Stimulated activated effector memory CD8-positive, alpha-beta T cell treated with anti-CD3 and anti-CD28 coated beads, Interleukin-12 subunit alpha, Interleukin-12 subunit beta, amount 100 ng/mL, for 72 hours (primary cell): ENCODE measurements at regions not wholly inside any gene's neighbourhood (a gene's known extent, or its start where the extent isn't known, plus 50 kb on each side); places are given as distances from the start of the nearest gene placed in this dataset.
"Not testable (repeated sequence)": the region's sequence is repeated elsewhere in the genome, so short reads cannot be mapped to it uniquely, and the experiment has no call there.

Experiments
- ATAC-seq: fragments of 150-1000 bp; cut with Tn5 transposase; 2 replicates; pipeline ENCODE4 v1.10.0; 2021
- DNase-seq, 2 donors: peaks; one replicate each; pipeline ENCODE4 v3.0.0; 2021 to 2022; ENCODE audit warnings: low spot score in 2 of 2
- H3K27ac Mint-ChIP-seq: one replicate; pipeline ENCODE4 v1.8.0; 2022; ENCODE audit warnings: mild to moderate bottlenecking, mixed read lengths
- H3K36me3 Mint-ChIP-seq: one replicate; pipeline ENCODE4 v1.8.0; 2022; ENCODE audit warnings: mild to moderate bottlenecking, mixed read lengths
- H3K4me1 Mint-ChIP-seq: one replicate; pipeline ENCODE4 v1.8.0; 2022; ENCODE audit warnings: mixed read lengths
- H3K4me3 Mint-ChIP-seq: one replicate; pipeline ENCODE4 v1.8.0; 2022; ENCODE audit warnings: mild to moderate bottlenecking, mixed read lengths
- H3K9me3 Mint-ChIP-seq: one replicate; pipeline ENCODE4 v1.8.0; 2022; ENCODE audit warnings: mixed read lengths

DNA sequence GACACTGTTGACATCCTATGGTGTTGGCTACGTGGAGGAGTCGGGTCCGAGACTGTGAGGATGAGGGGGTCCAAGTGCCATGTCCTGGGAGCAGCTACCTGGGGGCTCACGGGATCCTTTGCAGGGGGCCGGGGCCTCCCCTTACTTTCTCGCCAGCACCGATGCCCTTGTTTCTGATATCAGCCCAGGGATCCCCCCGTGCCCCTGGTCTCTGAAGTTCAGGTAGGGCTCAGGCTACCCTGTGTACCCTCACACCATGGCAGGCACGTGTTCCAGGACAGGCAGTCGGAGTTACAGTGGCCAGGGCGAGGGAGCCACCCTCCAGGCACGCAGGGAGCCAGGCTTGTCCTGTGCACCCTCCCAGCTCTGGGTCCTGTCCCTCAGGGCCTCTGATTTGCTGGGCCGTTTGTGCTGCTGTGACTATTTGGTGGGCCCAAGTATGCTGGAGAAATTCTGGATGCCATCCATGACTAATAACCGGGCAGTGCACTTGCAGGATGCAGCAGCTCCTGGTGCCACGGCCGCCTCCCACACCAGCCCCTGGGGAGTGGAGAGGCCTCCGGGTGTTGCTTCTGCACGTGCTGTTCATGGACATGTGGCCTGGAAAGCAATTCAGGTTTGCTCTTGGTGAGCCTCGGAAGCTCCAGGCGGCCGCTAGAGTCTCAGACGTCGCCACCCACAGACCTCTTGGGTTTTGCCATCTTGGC lies 93.1 kb upstream of the SFSWAP start:
- Mint-ChIP-seq H3K4me1 (no peaks in the 10 kb centered on the region), H3K4me3 (no peak overlapping the region), H3K36me3 (no peaks in the 10 kb centered on the region), H3K9me3 (no peaks in the 10 kb centered on the region), H3K27ac (no peak overlapping the region)
- DNase-seq: no peak
- ATAC-seq: no peak

DNA sequence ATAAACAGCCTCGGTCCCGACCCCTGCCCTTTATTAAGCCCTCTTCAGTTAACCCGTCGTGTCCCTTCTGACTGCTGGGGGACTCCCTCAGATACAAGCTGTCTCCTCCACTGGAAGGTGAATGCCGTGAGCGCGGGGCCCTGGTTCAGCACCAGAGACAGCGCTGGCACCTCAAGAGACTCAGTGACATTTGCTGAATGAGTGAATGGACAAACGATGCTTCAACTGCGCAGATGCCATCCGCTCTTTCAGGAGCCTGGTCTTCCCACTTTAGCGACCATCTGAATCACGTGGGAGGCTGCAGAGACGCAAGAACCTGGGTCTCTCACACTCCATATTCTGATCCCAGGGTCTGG lies 92.6 kb upstream of the SFSWAP start:
- Mint-ChIP-seq H3K9me3 (no peaks in the 10 kb centered on the region), H3K27ac (no peak overlapping the region), H3K4me3 (no peak overlapping the region), H3K36me3 (no peaks in the 10 kb centered on the region), H3K4me1 (no peaks in the 10 kb centered on the region)
- ATAC-seq (no peak), DNase-seq (no peak)

DNA sequence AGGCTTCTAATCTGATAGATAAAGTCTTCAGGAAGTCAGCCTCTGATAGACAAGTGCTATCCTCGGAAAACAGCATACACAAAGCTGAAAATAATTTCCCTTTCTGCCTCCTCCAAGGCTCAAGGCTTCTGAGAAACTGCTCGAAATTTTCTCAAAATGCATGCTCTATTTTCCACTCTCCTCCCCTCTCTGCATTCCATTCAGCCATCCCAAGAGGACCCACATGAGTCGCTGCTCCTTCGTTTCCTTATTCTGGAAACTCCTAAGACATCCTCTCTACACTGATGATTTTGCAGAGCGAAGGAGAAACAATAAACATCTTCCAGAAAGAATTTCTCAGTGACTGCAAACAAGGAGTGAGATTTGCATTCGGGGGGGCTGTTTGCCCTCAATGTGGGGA lies 92.2 kb upstream of the SFSWAP start:
- H3K27ac Mint-ChIP-seq: no peak overlapping the region
- DNase-seq (no peak), ATAC-seq (no peak)
- no peaks in the 10 kb centered on the region for H3K9me3 Mint-ChIP-seq
- no peaks in the 10 kb centered on the region for H3K36me3 Mint-ChIP-seq
- no peaks in the 10 kb centered on the region for H3K4me1 Mint-ChIP-seq
- H3K4me3 Mint-ChIP-seq: no peak overlapping the region

DNA sequence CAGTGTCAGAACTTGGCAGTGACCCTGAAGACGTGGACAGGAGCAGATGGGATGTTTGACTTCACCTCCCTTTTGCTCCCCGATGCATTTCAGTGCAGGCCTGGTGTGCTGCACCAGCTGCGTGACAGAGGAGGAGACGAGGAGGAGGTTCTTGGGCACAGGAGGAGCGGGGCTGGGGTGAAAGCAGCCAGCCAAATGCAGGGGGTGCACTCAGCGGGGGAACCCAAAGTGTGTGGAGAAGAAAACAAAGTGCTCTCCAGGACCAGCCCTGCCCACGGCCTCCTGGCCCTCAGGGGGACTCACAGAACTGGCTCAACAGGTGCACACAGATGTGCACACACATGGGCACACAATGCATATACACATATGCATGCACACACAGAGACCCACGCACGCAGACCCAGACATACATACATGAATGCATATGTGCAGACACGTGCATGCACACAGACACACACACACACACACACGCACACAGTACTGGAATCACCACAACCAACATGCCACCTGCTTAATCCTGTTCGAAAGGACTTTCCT lies 91.7 kb upstream of the SFSWAP start:
- Mint-ChIP-seq H3K4me1 (no peaks in the 10 kb centered on the region), H3K4me3 (no peak overlapping the region), H3K27ac (no peak overlapping the region), H3K36me3 (no peaks in the 10 kb centered on the region), H3K9me3 (no peaks in the 10 kb centered on the region)
- DNase-seq (no peak), ATAC-seq (no peak)

DNA sequence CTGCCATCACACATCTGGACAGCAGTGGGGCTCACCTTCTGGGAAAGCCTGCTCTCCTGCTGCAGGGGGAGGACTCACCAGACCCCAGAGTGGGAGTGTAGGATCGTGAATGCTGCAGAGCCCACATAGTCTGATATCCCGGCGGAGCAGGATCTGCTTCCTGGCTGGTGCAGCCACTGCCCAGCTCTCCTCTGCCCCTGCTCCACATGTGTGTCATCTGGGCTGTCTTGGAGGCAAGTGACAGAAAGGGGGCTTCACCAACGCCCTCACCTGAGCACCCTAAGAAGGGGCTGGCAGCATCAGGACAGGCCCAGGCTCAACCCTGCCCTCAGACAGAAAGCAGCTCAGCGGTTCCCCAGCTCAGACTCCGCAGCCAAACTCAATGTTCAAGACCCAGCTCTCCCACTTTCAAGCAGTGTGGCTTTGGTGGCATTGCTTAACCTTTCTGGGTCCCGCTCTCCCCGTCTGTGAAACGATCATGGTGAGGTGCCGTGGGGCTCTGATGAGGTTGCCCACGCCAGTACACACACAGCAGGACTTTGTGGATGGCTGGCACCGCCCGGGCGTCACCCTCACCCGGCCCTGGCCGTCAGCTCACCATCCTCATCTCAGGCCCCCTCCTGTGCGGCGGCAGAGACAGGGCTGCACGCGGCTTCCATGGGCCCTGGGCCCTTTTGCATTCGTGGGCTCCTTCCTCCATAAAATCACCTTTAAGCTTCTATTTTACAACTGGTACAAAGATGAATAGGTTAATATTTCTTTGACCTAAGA lies 91.0 kb upstream of the SFSWAP start:
- H3K9me3 Mint-ChIP-seq: no peaks in the 10 kb centered on the region
- ATAC-seq (no peak), DNase-seq (no peak)
- H3K4me1 Mint-ChIP-seq: no peaks in the 10 kb centered on the region
- H3K4me3 Mint-ChIP-seq: no peak overlapping the region
- no peak overlapping the region for H3K27ac Mint-ChIP-seq
- H3K36me3 Mint-ChIP-seq: no peaks in the 10 kb centered on the region

- H3K4me3 Mint-ChIP-seq: no peak overlapping the region
- no peaks in the 10 kb centered on the region for H3K36me3 Mint-ChIP-seq
- no peak overlapping the region for H3K27ac Mint-ChIP-seq
- DNase-seq (no peak), ATAC-seq (no peak)
- no peaks in the 10 kb centered on the region for H3K9me3 Mint-ChIP-seq
- no peaks in the 10 kb centered on the region for H3K4me1 Mint-ChIP-seq
These were observed 90.4 kb upstream of the SFSWAP start for GRCh38 chr12:131620520-131620919.

- Mint-ChIP-seq H3K27ac (no peak overlapping the region), H3K4me3 (no peak overlapping the region), H3K4me1 (peaks cover 3% of the 10 kb centered on the region)
These were observed 89.8 kb upstream of the SFSWAP start for GRCh38 chr12:131620946-131621681.

DNA sequence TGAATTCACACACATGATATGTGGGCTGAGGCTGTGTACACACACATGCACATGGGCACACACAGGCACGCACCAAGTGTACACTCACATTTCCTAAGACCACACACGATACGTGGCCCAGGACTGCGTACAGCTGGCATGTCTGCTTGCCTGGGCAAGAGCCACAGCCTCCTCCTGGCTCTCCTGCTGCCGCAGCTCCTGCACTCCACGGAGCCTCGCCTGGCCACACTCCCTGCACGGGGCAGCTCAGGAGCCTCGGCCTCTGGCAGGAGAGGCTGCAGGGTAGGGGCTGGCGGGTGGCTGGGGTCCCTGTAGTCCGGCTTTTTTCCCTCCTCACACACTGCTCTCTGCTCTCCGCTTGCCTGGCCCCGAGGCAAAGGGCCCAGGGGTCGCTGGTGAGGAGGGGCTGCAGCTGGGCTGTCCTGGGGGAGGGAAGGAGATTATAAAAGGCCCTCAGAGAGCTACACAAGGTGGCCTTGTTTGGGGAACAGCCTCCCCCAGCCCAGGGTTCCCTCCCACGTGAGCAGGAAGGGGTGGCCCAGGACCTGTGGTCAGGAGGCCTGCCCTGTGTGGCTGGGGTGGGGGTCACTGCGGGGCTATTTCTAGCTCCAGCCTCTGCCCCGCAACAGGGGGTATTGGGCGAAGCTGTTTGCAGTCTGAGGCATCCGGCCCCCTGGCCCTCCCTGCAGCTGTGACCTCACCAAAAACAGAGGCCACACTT lies 89.0 kb upstream of the SFSWAP start:
- H3K36me3 Mint-ChIP-seq: peaks cover 6% of the 10 kb centered on the region
- no peaks in the 10 kb centered on the region for H3K9me3 Mint-ChIP-seq
- H3K27ac Mint-ChIP-seq: no peak overlapping the region
- H3K4me3 Mint-ChIP-seq: no peak overlapping the region
- no peak for ATAC-seq
- DNase-seq: no peak
- H3K4me1 Mint-ChIP-seq: peaks cover 6% of the 10 kb centered on the region

More at GRCh38 chr12:131620946-131621681, 89.8 kb upstream of the SFSWAP start:
- Mint-ChIP-seq H3K9me3 (no peaks in the 10 kb centered on the region), H3K36me3 (peaks cover 3% of the 10 kb centered on the region)
- ATAC-seq (no peak), DNase-seq (no peak)

GRCh38 chr12:131622422-131622955 lies 88.4 kb upstream of the SFSWAP start:
- DNase-seq (no peak), ATAC-seq (no peak)
- no peak overlapping the region for H3K4me3 Mint-ChIP-seq
- no peak overlapping the region for H3K27ac Mint-ChIP-seq
- peaks cover 6% of the 10 kb centered on the region for H3K36me3 Mint-ChIP-seq
- peaks cover 6% of the 10 kb centered on the region for H3K4me1 Mint-ChIP-seq
- no peaks in the 10 kb centered on the region for H3K9me3 Mint-ChIP-seq

- not testable (repeated sequence) for ATAC-seq, H3K36me3 Mint-ChIP-seq, H3K4me1 Mint-ChIP-seq, H3K4me3 Mint-ChIP-seq, H3K27ac Mint-ChIP-seq, H3K9me3 Mint-ChIP-seq, DNase-seq
These were observed 87.2 kb upstream of the SFSWAP start for GRCh38 chr12:131623404-131624368.

DNA sequence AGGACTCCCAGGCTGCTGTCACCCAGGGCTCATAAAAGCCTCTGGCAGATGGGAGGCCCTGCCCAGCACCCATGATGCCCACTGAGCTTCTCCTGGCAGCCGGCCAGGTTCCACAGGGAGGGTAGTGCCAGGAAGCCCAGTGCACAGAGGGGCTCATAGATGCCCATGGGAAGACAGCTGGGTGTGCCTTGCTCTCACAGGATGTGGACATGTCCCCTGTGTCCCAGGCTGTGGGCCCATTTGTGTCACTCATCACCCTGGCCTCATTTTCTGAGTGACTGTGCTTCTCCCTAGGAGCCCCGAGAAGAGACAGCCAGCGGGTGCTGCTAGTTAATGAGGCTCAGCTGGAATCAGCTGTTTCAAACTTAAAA lies 86.5 kb upstream of the SFSWAP start:
- not testable (repeated sequence) for H3K27ac Mint-ChIP-seq, H3K9me3 Mint-ChIP-seq, H3K4me3 Mint-ChIP-seq, DNase-seq, H3K36me3 Mint-ChIP-seq
- H3K4me1 Mint-ChIP-seq: peaks cover 15% of the 10 kb centered on the region
- ATAC-seq: peak; percentile 46

GRCh38 chr12:131624756-131625501 lies 86.0 kb upstream of the SFSWAP start:
- DNase-seq, H3K4me3 Mint-ChIP-seq, ATAC-seq, H3K36me3 Mint-ChIP-seq, H3K9me3 Mint-ChIP-seq, H3K27ac Mint-ChIP-seq: not testable (repeated sequence)
- peaks cover 16% of the 10 kb centered on the region for H3K4me1 Mint-ChIP-seq

DNA sequence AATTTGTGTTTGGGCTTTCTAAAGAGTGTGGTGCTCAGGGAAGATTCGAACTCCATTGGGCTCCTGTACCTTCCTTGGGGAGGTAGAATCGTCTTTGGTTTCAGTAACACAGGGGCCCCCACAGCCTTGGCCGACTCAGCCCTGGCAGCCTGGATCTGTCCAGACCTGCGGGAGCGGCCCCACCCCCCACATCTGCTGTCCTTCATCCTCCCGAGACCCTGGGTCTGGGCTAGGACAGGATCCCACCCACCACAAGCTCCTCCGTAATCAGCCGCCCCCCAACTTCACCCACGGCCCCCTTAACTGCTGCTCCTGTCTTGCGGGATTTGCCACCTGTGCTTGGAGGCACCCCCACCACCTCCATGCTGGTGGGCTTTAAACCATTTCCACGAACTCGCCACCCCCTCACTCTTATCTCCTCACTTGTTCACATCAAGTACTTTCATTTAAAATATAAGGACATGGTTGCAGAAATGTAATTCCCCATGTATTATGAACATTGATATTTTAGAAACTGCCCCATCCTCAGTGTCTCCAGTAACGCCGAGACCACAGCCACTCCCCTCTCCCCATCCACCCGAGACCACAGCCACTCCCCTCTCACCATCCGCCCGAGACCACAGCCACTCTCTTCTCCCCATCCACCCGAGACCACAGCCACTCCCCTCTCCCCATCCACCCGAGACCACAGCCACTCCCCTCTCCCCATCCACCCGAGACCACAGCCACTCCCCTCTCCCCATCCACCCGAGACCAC lies 84.7 kb upstream of the SFSWAP start:
- H3K4me1 Mint-ChIP-seq: peaks cover 19% of the 10 kb centered on the region
- ATAC-seq, H3K4me3 Mint-ChIP-seq, H3K27ac Mint-ChIP-seq, H3K36me3 Mint-ChIP-seq, H3K9me3 Mint-ChIP-seq: not testable (repeated sequence)
- peak in 1 of 2 donors; percentile 36 for DNase-seq
